ENCODE measurements at regions not wholly inside any gene's neighbourhood (a gene's known extent, or its start where the extent isn't known, plus 50 kb on each side); places are given as distances from the start of the nearest gene placed in this dataset.

- Histone ChIP-seq H4K8ac (ENCODE audit: extremely low read depth, insufficient read depth, low read length) (no peak overlapping the region), H4K20me1 (replicated peaks in 1 of 2; ENCODE audit: control insufficient read depth in 1 of 2, insufficient read depth in 2 of 2, low read length in 2 of 2) (no peaks in the 10 kb centered on the region), H3K18ac (ENCODE audit: extremely low read depth, low read length) (no peak overlapping the region), H4K5ac (ENCODE audit: insufficient read length, low read depth, low read length) (no peak overlapping the region), H2BK12ac (ENCODE audit: low read depth, low read length) (no peak overlapping the region), H3K27ac (ENCODE audit: low read depth, low read length) (no peak overlapping the region), H4K91ac (replicated peaks; ENCODE audit: insufficient read length, low read length) (no peak overlapping the region), H3K9ac (replicated peaks in 1 of 4; ENCODE audit: extremely low read depth in 1 of 4, low read depth in 3 of 4, low read length in 3 of 4) (no peak overlapping the region), H3K14ac (ENCODE audit: insufficient read length) (no peak overlapping the region), H3K23ac (ENCODE audit: insufficient read length) (no peak overlapping the region), H2BK5ac (ENCODE audit: low read depth, low read length) (no peak overlapping the region), H2AK5ac (ENCODE audit: low read depth, low read length) (no peak overlapping the region), H3K9me3 (ENCODE audit: insufficient read depth in 2 of 2, low read depth in 1 of 2, low read length in 1 of 2) (no peaks in the 10 kb centered on the region), H3K79me1 (ENCODE audit: low read depth, low read length) (no peaks in the 10 kb centered on the region), H3K4me3 (ENCODE audit: extremely low read depth in 1 of 4, insufficient read depth in 2 of 4, low read depth in 3 of 4, low read length in 4 of 4) (no peak overlapping the region), H2BK20ac (ENCODE audit: low read length) (no peak overlapping the region), H3K4ac (replicated peaks; ENCODE audit: insufficient read length, low read depth, low read length) (no peak overlapping the region), H3K23me2 (ENCODE audit: low read depth, low read length) (no peaks in the 10 kb centered on the region), H2AFZ (ENCODE audit: low read length) (no peak overlapping the region), H3K4me1 (replicated peaks in 1 of 4; ENCODE audit: control insufficient read depth in 3 of 4, insufficient read depth in 4 of 4, low read length in 3 of 4) (no peaks in the 10 kb centered on the region), H2BK120ac (replicated peaks; ENCODE audit: low read depth, low read length) (no peak overlapping the region), H3K36me3 (ENCODE audit: control insufficient read depth in 2 of 4, insufficient read depth in 4 of 4, low read length in 3 of 4) (no peaks in the 10 kb centered on the region), H3K56ac (replicated peaks; ENCODE audit: insufficient read length, low read depth, low read length) (no peak overlapping the region), H3K27me3 (replicated peaks in 1 of 4; ENCODE audit: control insufficient read depth in 3 of 4, extremely low read depth in 1 of 4, insufficient read depth in 3 of 4, low read length in 3 of 4) (peaks cover 0 to 1% (median 0%) of the 10 kb centered on the region in 4 experiments; a peak in 1 of 7 replicates), H3K4me2 (ENCODE audit: insufficient read depth in 1 of 2, low read depth in 2 of 2, low read length in 2 of 2) (no peak overlapping the region), H3K79me2 (ENCODE audit: control insufficient read depth in 1 of 2, insufficient read depth in 2 of 2, low read length in 2 of 2) (no peaks in the 10 kb centered on the region), H2BK15ac (ENCODE audit: low read length) (no peak overlapping the region)
- 97% methylated on average over 5 of the region's 5 CpGs; no CpG with 5 or more reads in 1 of the 2 experiments for WGBS, 2 experiments (ENCODE audit: extremely low coverage in 1 of 2, insufficient coverage in 1 of 2, insufficient read length in 1 of 2, insufficient replicate concordance in 2 of 2, low coverage in 1 of 2, low lambda C conversion rate in 2 of 2, missing lambda C conversion rate in 1 of 2)
- FAIRE-seq (no peak), DNase-seq (ENCODE audit: low read depth in 1 of 2, low spot score in 2 of 2) (no peak)
- POLR2A ChIA-PET (ENCODE audit: partially characterized antibody): no interaction called here
- TF ChIP-seq SP4 (IDR thresholded peaks at IDR 0.05; ENCODE audit: low read length) (no peak), SIRT6 (IDR thresholded peaks at IDR 0.05; ENCODE audit: low read length) (no peak), BACH1 (IDR thresholded peaks at IDR 0.05; ENCODE audit: low read length) (no peak), YY1 (IDR thresholded peaks at IDR 0.05; ENCODE audit: low read depth, low read length) (no peak), RNF2 (IDR thresholded peaks at IDR 0.05; ENCODE audit: borderline replicate concordance, low read depth, low read length, missing control alignments, poor library complexity, severe bottlenecking) (no peak), E2F6 (IDR thresholded peaks at IDR 0.05) (no peak), RBBP5 (IDR thresholded peaks at IDR 0.05; ENCODE audit: borderline replicate concordance, low read depth, low read length) (no peak)
- CTCF ChIA-PET (ENCODE audit: partially characterized antibody): no interaction called here
Observed at GRCh38 chr6:132192631-132193030, 208.6 kb downstream of the MOXD1 start.

All from H1 (cell line).